IPS-18c (cell line): ENCODE measurements at regions not wholly inside any gene's neighbourhood (a gene's known extent, or its start where the extent isn't known, plus 50 kb on each side); places are given as distances from the start of the nearest gene placed in this dataset.
"Not testable (repeated sequence)": the region's sequence is repeated elsewhere in the genome, so short reads cannot be mapped to it uniquely, and the experiment has no call there.

ENCODE experiments used
- H3K4me3 ChIP-seq: 2 replicates; pipeline ENCODE4 v1.7.0; 2013; ENCODE audit warnings: low read depth, mild to moderate bottlenecking, low read length, moderate library complexity; ENCODE audit not compliant: insufficient read depth
- H3K9me3 ChIP-seq: one replicate; pipeline ENCODE4 v1.6.1; 2013; ENCODE audit warnings: mild to moderate bottlenecking, low read length, moderate library complexity; ENCODE audit not compliant: control insufficient read depth, insufficient read depth

DNA sequence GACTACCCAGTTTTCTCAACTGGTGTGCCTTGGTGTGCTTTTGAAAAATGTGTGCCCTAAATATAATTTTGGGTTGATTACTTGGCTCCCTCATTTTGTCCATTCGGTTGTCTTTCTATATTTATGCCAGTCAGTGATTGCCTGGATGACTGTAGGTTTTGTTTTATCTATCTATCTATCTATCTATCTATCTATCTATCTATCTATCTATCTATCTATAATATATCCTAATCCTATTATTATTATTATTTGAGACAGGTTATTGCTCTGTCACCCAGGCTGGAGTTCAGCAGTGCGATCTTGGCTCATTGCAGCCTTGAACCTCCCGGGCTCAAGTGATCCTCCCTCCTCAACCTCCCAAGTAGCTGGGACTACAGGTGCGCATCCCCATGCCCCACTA, 111.4 kb upstream of the GRK3 start:
- Histone ChIP-seq H3K4me3 (no peak overlapping the region), H3K9me3 (no peaks in the 10 kb centered on the region)

DNA sequence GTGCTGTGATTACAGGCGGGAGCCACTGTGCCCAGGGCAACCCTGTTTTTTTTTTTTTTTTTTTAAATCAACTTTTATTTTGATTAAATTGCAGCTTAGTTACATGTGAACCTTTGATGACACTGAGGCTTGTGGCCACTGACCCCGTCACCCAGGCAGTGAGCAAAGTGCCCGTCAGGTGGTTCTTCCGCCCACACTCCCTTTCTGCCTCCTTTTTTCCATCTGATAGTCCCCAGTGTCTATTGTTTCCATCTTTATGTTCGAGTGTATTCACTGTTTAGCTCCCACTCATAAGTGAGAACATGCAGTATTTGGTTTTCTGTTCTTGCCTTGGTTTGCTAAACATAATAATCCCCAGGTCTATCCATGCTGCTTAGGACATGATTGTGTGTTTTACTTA, 110.9 kb upstream of the GRK3 start:
- no peaks in the 10 kb centered on the region for H3K9me3 ChIP-seq

DNA sequence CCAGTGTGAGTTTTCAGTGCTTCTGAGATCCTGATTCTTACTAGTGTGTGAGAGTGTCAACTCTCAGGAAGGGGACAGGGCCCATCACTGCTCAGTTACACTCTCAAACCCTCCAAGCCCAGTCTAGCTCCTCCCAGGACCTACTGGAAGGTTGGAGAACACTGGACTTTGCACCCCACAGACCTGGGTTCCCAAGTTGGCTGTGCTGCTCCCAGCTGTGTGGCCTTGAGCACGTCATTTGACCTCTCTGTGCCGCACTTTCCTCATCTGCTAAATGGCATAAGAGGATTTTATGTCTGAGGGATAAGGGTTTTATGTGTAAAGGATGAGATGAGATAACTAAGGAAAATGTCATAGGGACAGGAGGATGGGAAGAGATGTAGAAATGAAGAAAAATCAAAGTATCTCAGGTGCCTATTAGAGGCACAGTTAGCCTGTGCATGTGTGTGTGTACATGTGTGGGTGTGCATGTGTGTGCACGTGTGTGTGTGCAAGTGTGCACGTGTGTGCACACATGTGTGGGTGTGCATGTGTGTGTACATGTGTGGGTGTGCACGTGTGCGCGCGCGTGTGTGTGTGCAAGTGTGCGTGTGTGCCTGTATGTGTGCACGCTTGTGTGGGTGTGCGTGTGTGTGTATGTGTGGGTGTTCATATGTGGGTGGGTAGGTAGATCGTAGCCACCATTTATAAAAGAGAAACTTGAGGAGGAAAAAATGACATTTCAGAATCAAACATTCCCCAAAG, 108.0 kb upstream of the GRK3 start:
- H3K9me3 ChIP-seq, H3K4me3 ChIP-seq: not testable (repeated sequence)

More for the DNA sequence above, 110.9 kb upstream of the GRK3 start:
- H3K4me3 ChIP-seq, result no peak overlapping the region

DNA sequence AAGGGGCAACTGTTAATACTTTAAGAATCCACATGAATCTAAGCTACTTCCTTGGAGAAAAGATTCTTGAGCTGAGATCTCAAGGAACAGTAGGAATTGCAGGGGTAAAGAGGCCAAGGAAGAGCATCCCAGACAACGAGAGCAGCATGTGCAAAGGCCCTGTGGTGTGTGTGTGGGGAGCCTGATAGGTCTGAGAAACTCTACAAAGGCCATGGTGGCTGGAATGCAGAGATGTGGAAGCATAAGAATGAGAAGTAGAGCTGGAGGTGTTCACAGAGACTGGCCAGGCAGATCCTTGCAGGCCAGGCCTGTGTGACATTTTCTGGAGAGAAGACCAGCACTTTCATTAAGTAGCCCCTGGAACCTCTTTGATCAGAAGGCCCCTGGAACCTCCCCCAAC, 105.8 kb upstream of the GRK3 start:
- not testable (repeated sequence) for H3K9me3 ChIP-seq, H3K4me3 ChIP-seq

DNA sequence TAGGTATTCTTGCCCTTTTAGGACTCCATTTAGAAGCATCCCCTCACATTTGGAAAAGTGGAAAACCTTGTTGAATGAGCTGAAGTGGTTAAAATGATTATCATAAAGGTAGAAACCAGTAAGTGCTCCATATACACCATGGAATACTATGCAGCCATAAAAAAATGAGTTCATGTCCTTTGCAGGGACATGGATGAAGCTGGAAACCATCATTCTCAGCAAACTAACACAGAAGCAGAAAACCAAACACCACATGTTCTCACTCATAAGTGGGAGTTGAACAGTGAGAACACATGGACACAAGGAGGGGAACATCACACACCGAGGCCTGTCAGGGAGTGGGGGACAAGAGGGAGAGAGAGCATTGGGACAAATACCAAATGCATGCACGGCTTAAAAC, 103.8 kb upstream of the GRK3 start:
- H3K4me3 ChIP-seq, H3K9me3 ChIP-seq: not testable (repeated sequence)

DNA sequence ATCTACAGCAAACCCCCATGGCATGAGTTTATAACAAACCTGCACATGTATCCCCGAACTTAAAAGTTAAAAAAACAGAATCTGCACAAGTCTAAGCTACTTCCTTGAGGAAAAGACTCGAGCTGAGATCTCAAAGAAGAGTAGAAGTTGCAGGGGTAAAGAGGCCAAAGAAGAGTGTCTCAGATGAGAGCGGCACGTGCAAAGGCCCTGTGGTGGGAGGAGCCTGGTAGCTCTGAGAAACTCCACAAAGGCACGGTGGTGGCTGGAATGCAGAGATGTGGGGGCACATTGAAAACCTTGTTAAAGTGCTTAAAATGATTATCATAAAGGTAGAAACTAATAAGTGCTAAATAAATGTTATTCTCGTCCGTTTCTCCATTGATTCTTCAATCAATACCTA, 103.2 kb upstream of the GRK3 start:
- no peaks in the 10 kb centered on the region for H3K9me3 ChIP-seq
- no peak overlapping the region for H3K4me3 ChIP-seq

DNA sequence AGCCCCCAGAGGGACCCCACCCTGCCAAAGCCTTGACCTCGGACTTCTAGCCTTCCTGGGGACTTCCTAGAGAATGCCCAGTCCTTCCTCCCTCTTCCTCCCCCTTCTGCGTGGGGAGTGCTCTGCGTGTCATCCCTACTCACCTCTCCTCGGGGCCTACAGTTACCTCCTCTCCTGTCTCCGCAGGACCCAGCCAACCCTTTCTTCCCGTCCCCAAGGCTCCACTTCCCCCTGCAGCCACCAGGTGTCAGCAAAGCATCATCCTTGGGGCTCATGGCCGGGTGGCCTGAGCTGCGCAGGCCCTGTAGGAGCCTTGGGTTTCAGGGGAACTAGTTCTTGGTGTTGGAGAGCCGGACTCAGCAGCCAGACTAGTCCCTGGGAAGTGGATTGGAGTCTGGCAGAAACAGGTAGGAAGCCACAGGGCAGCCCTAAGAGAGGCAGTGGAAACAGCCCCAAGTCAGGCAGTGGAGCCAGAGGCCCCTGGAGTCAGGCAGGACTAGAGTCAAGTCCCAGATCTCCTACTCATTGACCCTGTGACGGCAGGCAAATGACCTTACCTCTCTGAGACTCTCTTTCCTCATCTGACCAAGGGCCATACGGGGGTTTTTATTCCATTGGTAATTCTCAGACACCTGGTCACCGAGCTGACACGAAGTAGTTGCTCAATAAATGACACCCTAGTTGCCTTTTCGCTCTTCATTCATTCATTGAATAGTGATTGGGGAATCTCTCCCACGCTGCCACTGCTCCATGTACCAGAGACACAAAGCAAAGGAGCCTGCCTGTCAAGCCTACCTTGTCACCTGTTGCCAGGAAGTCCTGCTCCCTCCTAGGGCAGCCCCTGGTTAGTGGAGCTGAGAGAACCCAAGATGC, 101.8 kb upstream of the GRK3 start:
- not testable (repeated sequence) for H3K4me3 ChIP-seq, H3K9me3 ChIP-seq

DNA sequence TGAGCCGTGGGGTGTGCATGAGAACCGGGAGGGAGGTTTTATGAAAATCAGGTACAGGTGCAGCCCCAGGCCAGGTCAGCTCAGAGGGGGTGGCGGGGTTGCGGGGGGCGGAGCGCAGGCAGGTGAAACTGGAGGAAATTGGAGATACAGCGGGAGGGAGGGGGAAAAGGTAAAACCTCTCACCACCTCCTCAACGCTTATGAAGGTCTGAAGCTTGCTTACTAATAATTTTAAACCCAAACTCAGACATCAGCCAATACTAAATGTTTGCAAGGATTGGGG, 101.2 kb upstream of the GRK3 start:
- H3K4me3 ChIP-seq, H3K9me3 ChIP-seq: not testable (repeated sequence)

DNA sequence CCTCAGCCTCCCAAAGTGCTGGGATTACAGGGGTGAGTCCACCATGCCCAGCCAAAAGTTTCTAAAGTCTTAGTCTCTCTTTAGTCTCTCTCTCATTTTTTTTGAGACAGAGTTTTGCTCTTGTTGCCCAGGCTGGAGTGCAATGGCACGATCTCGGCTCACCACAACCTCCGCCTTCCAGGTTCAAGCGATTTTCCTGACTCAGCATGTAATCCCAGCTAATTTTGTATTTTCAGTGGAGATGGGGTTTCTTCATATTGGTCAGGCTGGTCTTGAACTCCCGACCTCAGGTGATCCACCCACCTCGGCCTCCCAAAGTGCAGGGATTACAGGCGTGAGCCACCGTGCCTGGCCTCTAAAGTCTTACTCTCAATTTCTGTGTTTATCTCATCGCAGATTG, 100.1 kb upstream of the GRK3 start:
- H3K4me3 ChIP-seq, H3K9me3 ChIP-seq: not testable (repeated sequence)

DNA sequence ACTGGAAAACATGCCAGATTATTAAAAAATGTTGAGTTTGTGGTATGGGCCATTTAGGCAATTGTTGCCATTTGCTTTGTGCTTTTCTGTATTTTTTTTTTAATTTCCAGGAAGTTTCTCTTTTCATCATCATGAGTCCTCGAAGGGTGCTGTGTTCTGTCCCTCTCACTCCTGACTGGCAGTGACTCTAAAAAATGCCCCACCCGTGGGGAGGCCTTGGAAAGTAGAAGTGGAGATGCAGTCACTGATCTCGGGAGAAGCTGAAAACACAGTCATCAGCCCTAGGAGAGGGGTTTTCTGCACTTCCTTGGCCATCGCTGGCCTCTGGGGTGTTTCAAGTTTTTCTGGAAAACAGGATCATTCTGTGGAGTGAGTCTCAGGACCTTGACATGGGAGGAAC, 98.5 kb upstream of the GRK3 start:
- Histone ChIP-seq H3K9me3 (no peaks in the 10 kb centered on the region), H3K4me3 (no peak overlapping the region)

DNA sequence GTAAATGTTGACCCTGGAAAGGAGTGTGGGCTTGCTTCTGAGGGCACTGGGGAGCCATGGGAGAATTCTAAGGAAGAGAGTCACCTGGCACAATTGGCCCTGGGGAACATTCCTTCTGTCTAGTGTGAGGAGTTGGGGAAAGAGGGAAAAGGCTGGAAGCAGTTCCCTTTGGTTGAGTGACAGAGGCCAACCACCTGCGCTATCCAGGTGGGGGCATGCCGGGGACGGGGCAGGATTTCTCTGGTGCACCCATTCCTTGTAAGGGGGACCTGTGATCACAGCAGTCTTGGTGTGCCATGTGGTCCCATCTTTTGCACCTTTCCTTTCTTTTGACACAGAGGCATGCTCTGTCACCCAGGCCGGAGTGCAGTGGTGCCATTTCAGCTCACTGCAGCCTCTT, 92.1 kb upstream of the GRK3 start:
- Histone ChIP-seq H3K4me3 (no peak overlapping the region), H3K9me3 (no peaks in the 10 kb centered on the region)

DNA sequence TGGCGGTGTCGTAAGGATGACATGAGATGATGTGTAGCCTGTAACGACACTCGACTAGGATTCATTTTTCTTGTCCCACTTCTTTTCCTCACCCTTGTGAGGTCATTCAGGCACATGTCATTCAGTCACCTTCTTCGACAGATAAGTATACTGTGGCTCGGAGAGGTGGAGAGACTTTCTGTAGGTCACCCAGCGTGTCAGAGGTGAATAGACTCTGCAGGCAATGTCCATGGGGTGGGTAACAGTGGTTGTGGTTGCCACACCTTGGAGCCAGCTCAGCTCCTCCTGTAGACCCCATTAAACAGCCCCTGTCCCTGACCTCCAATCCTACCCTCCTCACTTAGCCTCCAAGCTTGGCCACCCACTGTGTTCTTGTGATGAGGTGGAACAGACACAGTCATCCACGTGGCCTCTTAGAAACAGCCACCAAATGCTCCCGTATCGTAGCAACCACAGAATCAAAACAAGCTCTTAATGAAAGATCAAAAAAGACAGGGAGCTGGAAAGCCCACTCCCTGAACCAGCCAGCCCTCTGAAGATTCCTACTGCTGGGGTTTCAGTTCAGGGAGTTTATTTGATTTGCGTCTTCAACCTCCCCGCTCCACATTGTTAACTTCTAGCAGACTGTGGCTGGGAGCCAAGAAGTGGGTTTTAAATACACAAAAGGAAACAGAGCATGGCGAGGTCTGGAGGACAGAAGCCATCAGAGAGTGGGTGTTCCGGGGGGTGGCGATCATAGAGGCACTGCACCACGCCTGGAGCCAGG, 89.0 kb upstream of the GRK3 start:
- H3K4me3 ChIP-seq, result no peak overlapping the region
- H3K9me3 ChIP-seq, result no peaks in the 10 kb centered on the region

DNA sequence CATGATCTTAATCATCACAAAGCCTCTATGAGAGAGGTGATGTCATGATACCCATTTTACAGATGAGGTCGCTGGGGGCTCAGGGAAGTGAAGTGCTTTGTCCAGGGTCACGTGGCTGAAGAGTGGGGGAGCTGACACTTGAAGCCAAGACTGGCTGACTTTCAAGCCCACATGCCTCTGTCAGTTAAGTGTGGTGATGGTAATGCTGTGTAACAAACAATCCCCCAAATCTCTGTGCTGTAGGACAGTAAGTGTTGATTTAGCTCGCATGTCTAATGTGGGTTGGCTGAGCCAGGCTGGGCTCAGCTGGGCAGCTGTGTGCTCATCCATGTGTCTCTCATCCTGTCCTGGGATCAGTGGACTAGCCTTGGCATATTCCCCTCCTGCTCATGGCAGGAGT, 87.1 kb upstream of the GRK3 start:
- no peaks in the 10 kb centered on the region for H3K9me3 ChIP-seq

DNA sequence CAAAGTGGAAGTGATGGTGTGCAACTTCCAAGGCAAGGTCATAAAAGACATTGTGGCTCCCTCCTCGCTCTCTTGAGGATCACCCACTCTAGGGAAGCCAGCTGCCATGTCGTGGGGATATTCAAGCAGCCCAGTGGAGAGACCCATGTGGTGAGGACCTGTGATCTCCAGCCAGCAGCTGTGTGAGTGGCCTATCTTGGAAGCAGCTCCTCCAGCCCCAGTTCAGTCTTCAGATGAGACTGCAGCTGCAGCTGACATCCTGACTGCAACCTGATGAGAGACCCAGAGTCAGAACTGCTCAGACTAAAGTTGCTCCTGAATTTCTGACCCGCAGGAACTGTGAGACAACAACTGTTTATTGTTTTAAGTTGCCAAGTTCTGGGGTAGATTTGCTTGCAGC, 86.4 kb upstream of the GRK3 start:
- H3K9me3 ChIP-seq, result no peaks in the 10 kb centered on the region
- H3K4me3 ChIP-seq, result no peak overlapping the region

More for the DNA sequence above, 87.1 kb upstream of the GRK3 start:
- H3K4me3 ChIP-seq, result no peak overlapping the region

DNA sequence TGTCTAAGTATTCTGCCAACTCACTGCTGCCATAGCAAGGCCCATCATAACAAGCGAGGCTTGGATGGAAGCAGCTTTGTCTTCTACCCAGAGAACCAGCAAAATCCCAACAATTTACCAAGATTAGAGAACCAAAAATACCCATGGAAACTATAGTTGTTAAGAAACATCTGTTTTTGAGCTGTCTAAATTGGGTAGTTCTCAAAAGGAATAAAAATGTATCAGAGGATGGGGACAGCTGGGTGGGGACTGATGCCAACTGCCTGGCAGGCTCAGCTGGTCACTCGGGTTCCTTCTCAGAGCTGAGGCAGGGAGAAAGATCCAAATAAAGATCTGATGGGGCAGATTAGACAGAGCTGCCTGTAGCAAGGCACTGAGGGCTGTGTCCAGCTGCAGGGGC, 85.9 kb upstream of the GRK3 start:
- Histone ChIP-seq H3K4me3 (no peak overlapping the region), H3K9me3 (no peaks in the 10 kb centered on the region)

DNA sequence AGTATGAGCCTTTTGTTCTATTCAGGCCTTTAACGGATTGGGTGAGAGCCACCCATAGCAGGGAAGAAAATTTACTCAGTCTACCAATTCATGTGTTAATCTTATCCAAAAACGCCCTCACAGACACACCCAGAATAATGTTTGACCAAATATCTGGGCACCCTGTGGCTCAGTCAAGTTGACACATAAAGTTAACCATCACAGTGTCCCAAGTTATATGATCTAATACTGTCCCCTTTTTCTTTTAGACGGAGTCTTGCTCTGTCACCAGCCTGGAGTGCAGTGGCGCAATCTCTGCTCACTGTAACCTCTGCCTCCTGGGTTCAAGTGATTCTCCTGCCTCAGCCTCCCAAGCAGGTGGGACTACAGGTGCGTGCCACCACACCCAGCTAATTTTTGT, 83.6 kb upstream of the GRK3 start:
- H3K9me3 ChIP-seq, result not testable (repeated sequence)

DNA sequence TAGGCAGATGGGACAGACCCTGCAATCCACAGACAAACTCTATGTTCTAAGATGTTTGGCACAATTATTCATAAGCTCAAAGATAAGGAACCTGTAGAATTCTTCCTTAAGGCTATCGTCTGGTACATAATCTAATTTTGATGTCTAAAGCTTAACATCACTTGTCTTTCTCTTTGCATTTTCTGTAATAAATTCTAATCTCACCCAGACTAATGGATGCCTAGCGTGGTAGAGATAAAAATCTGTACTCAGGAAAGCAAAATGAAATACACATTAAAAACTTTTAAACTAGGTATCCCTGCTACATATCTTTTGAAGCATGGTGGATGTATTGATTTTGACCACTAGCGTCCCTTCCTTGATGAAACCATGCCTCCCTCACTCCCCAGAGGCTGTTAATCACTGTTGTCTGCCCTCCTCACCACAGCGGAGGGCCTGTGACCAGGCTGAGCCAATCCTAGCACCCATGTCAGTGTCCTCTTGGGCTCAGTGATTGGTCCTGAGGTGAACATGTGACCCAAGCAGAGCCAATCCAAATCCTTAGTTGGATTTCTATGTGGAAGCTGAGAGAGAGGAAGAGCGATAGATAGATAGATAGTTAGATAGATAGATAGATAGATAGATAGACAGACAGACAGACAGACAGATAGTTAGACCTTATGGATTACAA, 82.2 kb upstream of the GRK3 start:
- no peak overlapping the region for H3K4me3 ChIP-seq
- H3K9me3 ChIP-seq, result no peaks in the 10 kb centered on the region

More for the DNA sequence above, 83.6 kb upstream of the GRK3 start:
- not testable (repeated sequence) for H3K4me3 ChIP-seq
